ENCODE measurements at regions not wholly inside any gene's neighbourhood (a gene's known extent, or its start where the extent isn't known, plus 50 kb on each side); places are given as distances from the start of the nearest gene placed in this dataset.

- no peak for DNase-seq (ENCODE audit: low read depth in 3 of 3, low spot score in 1 of 3)
These were observed 131.6 kb upstream of the E2F8 start for GRCh38 chr11:19372381-19372780.

DNA sequence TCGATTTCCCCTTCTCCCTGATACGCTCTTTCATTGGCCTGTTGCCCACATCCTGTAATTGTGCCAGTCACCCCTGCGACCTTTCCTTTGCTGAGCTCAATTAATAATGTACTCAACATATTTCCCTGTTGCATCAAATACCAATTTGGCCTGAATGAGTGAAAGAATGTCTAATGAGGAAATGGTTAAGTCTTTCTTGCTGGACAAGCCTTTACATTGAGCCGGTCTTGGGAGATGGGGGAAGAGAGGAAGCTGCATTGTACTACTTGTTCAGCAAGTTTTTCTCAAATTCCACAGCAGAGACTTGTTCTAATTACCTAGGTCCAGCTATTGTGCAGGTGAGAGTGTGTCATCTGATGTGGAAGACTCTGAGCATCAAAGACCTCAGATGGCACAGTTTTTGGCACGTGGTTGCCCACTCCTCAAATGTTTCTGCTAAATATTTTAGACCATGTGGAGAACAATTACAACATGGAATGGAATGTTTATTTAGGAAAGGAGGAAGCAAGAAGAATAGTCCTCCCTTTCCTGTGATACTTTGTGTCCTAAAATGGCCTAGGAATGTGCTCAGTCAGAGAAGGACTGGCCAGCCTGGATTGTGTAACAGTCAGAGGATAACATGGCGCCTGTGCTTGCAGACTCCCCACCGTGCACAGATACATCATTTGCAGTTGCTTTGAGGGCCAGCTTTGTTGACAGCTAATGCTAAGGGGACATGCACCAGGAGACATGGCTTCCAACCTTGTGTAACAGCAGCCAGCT lies 129.5 kb upstream of the E2F8 start:
- no peak for DNase-seq (ENCODE audit: low read depth in 3 of 3, low spot score in 1 of 3)

DNA sequence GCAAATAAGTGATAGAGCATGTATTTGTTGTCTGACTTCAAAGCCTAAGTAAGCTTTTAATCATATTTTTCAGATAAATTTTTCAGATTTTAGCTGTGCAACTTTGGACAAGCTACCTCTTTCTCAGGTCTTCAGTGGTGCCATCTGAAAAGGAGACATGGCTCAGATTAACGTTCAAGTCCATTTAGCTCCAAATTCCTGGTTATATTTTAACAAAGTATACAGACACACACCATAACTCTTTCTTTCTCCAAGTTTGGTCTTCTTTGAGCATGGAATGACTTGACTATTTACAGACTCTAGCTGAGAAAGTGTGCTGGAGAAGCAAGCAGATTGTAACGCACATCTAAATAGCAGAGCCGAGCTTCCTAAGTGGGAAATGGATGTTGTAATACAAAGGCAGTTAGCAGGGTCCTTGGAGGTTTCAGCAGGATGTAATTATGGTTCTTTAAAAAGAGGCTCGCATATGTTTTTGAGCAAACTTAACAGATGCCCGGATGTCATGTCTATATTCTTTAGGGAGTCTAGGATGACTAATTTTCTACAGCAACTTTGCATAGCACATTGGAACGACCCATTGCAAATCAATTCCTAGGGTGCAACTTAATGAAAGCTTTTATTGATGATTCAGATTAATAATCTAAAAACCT lies 128.1 kb upstream of the E2F8 start:
- DNase-seq (ENCODE audit: low read depth in 3 of 3, low spot score in 1 of 3), result no peak

DNA sequence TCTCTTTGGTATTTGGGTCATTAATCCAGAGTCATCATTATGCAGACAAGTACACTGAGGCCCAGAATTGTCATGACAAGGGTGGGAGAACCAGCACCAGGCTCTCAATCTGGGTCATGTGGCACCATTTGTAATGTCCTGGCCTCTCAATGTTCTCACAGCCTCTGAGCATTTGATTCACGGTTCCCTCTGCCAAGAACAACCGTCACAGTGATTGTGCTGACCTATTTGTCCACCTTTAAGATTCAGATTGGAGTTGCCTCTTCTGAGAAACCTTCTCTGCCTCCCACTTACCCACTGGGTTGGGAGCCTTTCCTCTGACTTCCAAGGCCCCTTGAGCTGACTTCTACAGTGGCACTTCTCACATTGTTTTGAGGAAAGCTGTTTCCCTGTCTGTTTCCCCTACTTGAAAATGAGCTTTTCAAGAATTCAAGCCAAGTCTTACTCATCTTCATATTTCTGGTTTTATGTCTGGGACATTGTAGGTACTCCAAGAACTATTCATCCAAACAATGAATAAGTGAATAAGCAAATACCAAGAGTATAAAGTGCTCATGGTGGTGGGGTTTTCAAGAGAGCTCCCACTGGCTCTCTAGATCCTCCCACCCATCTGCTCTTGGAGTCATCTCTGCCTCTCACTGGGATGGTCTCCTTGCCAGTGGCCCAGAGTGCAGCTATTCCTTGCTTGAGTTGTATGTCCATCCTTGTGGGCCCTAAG lies 126.4 kb upstream of the E2F8 start:
- DNase-seq (ENCODE audit: low read depth in 3 of 3, low spot score in 1 of 3), result no peak

DNA sequence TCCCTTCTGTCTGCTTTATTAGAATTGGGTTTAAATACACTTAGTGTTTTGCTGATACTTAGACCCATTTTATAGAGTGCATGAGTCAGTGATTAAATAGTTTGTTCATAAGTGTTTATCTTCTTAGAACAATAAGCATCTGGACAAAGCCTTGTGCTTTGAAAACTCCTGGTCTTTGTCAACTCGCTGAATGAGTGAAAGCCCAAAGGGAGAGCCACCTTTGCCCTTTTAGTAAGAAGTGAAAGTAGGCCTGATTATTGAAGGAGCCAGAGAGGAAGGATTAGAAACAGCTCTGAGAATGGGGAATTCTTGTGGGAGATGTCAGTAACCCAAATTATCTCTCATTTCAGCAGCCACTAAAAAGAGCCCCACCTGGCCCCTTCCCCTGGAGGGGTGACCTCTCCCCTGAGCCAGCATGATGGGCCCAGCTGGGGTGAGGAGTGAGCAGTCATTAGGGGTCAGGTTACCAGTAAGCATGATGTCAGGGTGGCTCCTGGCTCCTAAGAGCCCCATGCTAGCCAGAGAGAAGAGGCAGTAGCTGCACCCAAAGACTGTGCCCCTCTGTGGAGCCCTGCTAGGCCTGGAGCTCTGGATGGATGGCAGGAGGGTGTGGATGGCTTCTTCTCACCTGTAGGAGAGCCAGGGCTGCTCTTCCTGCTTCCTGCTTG lies 125.1 kb upstream of the E2F8 start:
- no peak for DNase-seq (ENCODE audit: low read depth in 3 of 3, low spot score in 1 of 3)

GRCh38 chr11:19359221-19360000 lies 118.7 kb upstream of the E2F8 start:
- no peak for DNase-seq (ENCODE audit: low read depth in 3 of 3, low spot score in 1 of 3)

- no peak for DNase-seq (ENCODE audit: low read depth in 3 of 3, low spot score in 1 of 3)
These were observed 117.2 kb upstream of the E2F8 start for GRCh38 chr11:19357943-19358342.

GRCh38 chr11:19355601-19356000 lies 114.9 kb upstream of the E2F8 start:
- no peak for DNase-seq (ENCODE audit: low read depth in 3 of 3, low spot score in 1 of 3)

DNA sequence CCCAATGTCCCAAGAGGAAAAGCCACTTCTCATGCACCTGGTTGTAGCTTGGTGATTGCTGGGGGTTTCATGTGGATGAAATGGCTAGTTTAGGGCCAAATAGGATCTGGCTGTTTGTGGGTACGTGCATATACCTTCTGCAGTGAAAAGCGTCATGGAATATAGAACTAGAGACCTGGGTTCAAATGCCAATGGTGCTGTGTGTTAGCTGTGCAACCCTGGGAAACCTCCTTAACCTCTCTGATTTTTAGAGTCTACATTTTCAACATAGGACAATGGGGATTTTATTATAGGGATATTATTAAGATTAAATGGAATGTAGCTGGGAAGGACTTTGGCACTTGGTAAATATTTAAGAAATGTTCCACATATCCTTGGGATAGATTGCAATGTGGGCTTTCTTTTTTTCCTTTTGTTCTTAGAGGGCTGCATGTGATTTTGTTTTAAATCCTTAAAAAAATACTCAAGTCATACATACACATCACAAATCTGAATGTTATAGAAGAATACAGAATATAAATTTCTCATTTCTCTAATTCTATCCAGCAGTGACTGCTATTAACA lies 112.6 kb upstream of the E2F8 start:
- no peak for DNase-seq (ENCODE audit: low read depth in 3 of 3, low spot score in 1 of 3)

DNA sequence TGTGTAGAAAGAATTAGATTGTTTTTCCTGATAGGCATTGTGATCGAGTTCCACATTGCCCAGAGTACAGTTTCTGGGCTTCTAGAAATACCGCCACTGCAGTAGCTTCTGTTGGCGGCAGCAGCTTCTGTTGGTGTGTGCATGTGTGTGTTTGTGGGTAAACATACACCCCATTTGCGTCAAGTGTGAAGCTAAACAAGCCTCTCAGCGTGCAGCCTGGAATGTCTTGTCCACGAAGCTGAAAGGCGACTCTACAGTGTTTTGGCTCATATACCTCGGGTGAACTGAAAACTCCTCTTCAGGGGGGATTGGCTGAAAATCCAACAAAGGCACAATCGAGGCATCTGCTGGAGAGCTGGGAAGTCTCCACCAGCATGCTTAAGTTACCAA lies 112.0 kb upstream of the E2F8 start:
- DNase-seq (ENCODE audit: low read depth in 3 of 3, low spot score in 1 of 3), result no peak

- DNase-seq (ENCODE audit: low read depth in 3 of 3, low spot score in 1 of 3), result no peak
These were observed 111.5 kb upstream of the E2F8 start for GRCh38 chr11:19352072-19352770.

- DNase-seq (ENCODE audit: low read depth in 3 of 3, low spot score in 1 of 3), result no peak
These were observed 110.7 kb upstream of the E2F8 start for GRCh38 chr11:19351426-19351825.

DNA sequence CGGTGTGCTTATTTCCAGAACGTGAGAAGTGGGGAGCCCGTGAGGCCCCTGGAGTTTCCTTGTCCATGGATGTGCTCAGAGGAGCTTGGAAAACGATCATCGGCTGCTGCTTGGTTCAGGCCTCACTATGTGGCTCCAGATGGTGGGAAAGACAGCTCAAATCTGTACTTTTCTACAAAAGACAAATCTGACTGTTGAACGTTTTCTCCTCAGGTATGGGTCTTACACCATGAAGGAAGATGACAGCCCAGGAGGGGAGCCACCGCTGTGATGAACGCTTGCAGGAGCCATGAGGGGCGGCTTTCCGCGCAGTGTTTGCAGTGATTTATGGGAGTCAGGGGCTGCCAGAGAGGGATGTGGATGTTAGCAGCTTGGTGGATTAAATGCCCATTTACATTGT lies 109.4 kb upstream of the E2F8 start:
- no peak for DNase-seq (ENCODE audit: low read depth in 3 of 3, low spot score in 1 of 3)

DNA sequence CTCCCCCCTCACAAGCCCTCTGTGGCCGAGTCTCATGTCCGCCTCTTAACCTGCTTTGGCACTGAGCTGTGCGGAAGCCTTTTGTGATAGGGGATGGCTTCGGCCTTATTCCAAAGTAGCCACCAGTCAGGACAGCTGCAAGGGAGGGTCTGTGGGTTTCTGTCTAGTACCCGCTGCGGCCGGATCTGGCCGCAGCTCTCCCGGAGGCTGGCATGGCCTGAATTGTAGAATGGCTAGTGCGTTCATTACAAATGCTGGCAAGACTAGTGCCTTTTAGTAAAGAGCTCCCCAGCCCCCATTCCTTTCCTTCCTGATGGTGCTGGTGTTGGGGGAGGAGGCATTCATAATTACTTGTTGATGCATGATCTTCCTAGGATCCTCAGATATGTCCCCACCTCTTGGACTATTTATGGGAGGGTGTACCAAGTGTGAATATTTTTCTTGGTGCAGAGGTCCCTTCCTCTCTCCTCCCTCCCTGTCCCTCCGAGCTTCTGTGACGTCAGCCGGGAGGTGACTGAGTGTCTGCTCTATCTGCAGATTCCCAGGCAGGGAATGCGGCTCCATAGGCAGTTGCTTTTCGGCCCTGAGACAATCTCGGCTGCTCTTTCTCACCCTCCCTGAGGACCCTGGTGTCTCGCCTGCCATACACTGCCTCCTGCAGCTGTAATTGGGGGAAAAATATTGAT lies 108.7 kb upstream of the E2F8 start:
- DNase-seq (ENCODE audit: low read depth in 3 of 3, low spot score in 1 of 3), result no peak

- DNase-seq (ENCODE audit: low read depth in 3 of 3, low spot score in 1 of 3), result no peak
These were observed 107.2 kb upstream of the E2F8 start for GRCh38 chr11:19347911-19348310.

DNA sequence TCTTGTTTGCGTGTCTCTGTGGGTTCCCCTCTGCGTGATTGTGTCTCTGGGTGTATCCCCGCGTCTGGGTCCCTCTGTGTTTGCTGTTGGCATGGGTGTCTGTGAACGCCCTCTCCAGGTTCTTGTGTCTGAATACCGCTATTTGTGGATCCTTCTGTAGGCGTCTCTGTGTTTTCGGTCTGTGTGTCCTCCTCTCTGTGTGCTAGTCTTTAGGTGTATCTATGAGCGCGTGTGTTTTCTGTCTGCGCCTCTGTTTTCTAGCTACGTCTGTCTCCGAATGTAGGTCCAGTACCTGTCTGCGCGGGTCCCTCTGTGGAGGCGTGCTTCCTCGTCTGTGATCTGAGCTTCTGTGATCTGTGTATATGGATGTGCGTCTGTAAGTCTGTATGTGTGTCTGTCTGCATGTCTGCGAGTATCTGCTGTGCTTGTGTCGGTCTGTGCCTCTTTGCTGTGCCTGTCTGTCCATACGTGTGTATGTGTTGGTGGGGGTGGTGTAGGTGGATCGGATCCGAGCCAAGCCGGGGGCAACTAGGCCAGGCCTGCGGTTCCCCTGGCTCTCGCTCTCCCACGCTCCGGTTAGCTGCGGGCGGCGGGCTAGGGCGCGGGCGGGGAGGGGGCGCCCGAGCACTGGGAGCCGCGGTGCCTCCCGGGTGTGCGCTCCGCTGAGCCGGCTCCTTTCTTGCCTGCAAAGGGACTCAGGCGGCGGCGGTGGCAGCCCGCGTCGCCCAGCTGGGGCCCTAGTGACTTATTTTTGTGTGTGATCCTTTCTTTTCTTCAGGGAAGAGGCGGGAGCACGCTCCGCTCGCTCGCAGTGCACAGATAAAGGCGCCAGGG lies 105.3 kb upstream of the E2F8 start:
- no peak for DNase-seq (ENCODE audit: low read depth in 3 of 3, low spot score in 1 of 3)

DNA sequence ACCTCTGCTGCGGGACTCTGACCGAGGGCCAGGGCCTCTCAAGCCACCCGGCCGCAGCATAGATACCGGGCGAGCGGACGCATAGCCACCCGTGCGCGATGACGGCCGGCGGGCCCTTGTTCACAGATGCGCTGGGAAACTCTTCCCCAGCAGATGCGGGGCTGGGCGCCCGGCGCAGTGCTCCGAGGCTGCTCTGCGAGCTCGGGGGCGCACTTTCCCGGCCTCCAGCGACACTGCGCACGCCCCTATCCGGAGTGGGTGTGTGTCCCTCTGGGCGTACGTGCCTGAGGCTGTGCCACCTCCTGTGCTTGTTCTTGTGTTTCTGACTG lies 104.7 kb upstream of the E2F8 start:
- no peak for DNase-seq (ENCODE audit: low read depth in 3 of 3, low spot score in 1 of 3)

- no peak for DNase-seq (ENCODE audit: low read depth in 3 of 3, low spot score in 1 of 3)
These were observed 104.1 kb upstream of the E2F8 start for GRCh38 chr11:19344661-19345518.
